ENCODE measurements at regions not wholly inside any gene's neighbourhood (a gene's known extent, or its start where the extent isn't known, plus 50 kb on each side); places are given as distances from the start of the nearest gene placed in this dataset.
"Not testable (repeated sequence)": the region's sequence is repeated elsewhere in the genome, so short reads cannot be mapped to it uniquely, and the experiment has no call there.

- DNase-seq: peak in 2 of 5 experiments; percentile 23 to 34
These were observed 49.7 kb downstream of the SIPA1L2 start for GRCh38 chr1:232579958-232580941.

- no peak for DNase-seq
These were observed 50.5 kb downstream of the SIPA1L2 start for GRCh38 chr1:232579466-232579865.

- peak in 2 of 5 experiments; percentile 41 to 77 for DNase-seq
These were observed 51.2 kb downstream of the SIPA1L2 start for GRCh38 chr1:232578651-232579195.

GRCh38 chr1:232577772-232578171 is 52.2 kb downstream of the SIPA1L2 start:
- DNase-seq: peak in 1 of 5 experiments; percentile 60

- DNase-seq: no peak
These were observed 53.4 kb downstream of the SIPA1L2 start for GRCh38 chr1:232576537-232576936.

GRCh38 chr1:232575763-232576040 is 54.2 kb downstream of the SIPA1L2 start:
- no peak for DNase-seq

- DNase-seq: no peak
These were observed 54.8 kb downstream of the SIPA1L2 start for GRCh38 chr1:232574889-232575762.

GRCh38 chr1:232574077-232574476 is 55.9 kb downstream of the SIPA1L2 start:
- no peak for DNase-seq

GRCh38 chr1:232571523-232571922 is 58.4 kb downstream of the SIPA1L2 start:
- no peak for DNase-seq

- DNase-seq: no peak
These were observed 59.9 kb downstream of the SIPA1L2 start for GRCh38 chr1:232570007-232570406.

- not testable (repeated sequence) for DNase-seq
These were observed 60.4 kb downstream of the SIPA1L2 start for GRCh38 chr1:232569554-232569921.

GRCh38 chr1:232568906-232569553 is 60.9 kb downstream of the SIPA1L2 start:
- no peak for DNase-seq

GRCh38 chr1:232568331-232568852 is 61.5 kb downstream of the SIPA1L2 start:
- no peak for DNase-seq

GRCh38 chr1:232566093-232566492 is 63.8 kb downstream of the SIPA1L2 start:
- no peak for DNase-seq

- DNase-seq: no peak
These were observed 67.0 kb downstream of the SIPA1L2 start for GRCh38 chr1:232562855-232563510.

- DNase-seq: no peak
These were observed 68.6 kb downstream of the SIPA1L2 start for GRCh38 chr1:232561381-232561780.

GRCh38 chr1:232560940-232561339 is 69.0 kb downstream of the SIPA1L2 start:
- no peak for DNase-seq

- DNase-seq: no peak
These were observed 71.0 kb downstream of the SIPA1L2 start for GRCh38 chr1:232558954-232559353.

- DNase-seq: no peak
These were observed 72.3 kb downstream of the SIPA1L2 start for GRCh38 chr1:232557502-232558191.

- no peak for DNase-seq
These were observed 72.8 kb downstream of the SIPA1L2 start for GRCh38 chr1:232557096-232557495.

- no peak for DNase-seq
These were observed 73.6 kb downstream of the SIPA1L2 start for GRCh38 chr1:232556351-232556750.
